Iris pigment epithelial cell (primary cell): ENCODE measurements at regions not wholly inside any gene's neighbourhood (a gene's known extent, or its start where the extent isn't known, plus 50 kb on each side); places are given as distances from the start of the nearest gene placed in this dataset.
A peak's percentile ranks its signal among the peaks of the same experiment; 100 is the strongest.

Experiments used
- DNase-seq: peaks from one replicate; pipeline ENCODE4 v3.0.0-alpha.2; 2011; ENCODE audit warnings: low read depth

DNA sequence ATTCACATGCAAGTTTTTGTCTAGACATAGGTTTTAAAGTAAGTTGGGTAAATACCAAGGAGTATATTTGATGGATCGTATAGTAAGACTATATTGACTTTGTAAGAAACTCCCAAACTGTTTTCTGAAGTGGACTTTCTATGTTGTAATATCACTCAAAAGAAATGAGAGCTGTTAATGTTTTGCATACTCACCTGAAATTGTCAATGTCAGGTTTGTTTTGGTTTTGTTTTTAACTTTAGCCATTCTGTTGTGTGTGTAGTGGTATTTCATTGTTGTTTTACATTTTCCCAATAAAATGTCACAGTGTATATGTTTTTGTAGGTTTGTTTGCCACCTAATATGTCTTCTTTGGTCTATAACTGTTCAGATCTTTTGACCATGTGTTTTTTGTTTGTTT, 375.7 kb upstream of the CDH9 start:
- no peak for DNase-seq

- DNase-seq, result no peak
Measured at GRCh38 chr5:27412384-27412783, 374.0 kb upstream of the CDH9 start.

GRCh38 chr5:27406020-27406419, 367.6 kb upstream of the CDH9 start:
- DNase-seq, result no peak

GRCh38 chr5:27403243-27403882, 365.0 kb upstream of the CDH9 start:
- DNase-seq, result peak; percentile 15

GRCh38 chr5:27402828-27403227, 364.4 kb upstream of the CDH9 start:
- DNase-seq, result no peak

- no peak for DNase-seq
Measured at GRCh38 chr5:27396998-27397397, 358.6 kb upstream of the CDH9 start.

- DNase-seq, result no peak
Measured at GRCh38 chr5:27392716-27393115, 354.3 kb upstream of the CDH9 start.

- no peak for DNase-seq
Measured at GRCh38 chr5:27389696-27390095, 351.3 kb upstream of the CDH9 start.

GRCh38 chr5:27388755-27389154, 350.4 kb upstream of the CDH9 start:
- DNase-seq, result no peak

- DNase-seq, result no peak
Measured at GRCh38 chr5:27387535-27388073, 349.2 kb upstream of the CDH9 start.

- no peak for DNase-seq
Measured at GRCh38 chr5:27381686-27382085, 343.3 kb upstream of the CDH9 start.

DNA sequence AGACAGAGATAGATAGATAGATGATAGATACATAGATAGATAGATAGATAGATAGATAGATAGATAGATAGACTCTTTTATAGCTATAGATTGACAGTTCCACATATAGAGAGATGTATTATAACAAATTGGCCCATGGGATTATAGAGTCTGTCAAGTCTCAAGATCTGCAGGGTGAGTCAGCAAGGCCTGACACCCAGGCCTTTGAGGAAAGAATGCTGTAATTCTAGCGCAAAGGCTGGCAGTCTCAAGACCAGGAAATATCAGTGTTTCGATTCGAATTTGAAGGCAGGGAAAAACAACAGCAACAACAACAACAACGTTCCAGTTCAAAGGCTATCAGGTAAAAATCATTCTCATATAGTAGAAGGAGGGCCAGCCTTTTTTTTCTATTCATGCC, 339.2 kb upstream of the CDH9 start:
- peak; percentile 7 for DNase-seq

DNA sequence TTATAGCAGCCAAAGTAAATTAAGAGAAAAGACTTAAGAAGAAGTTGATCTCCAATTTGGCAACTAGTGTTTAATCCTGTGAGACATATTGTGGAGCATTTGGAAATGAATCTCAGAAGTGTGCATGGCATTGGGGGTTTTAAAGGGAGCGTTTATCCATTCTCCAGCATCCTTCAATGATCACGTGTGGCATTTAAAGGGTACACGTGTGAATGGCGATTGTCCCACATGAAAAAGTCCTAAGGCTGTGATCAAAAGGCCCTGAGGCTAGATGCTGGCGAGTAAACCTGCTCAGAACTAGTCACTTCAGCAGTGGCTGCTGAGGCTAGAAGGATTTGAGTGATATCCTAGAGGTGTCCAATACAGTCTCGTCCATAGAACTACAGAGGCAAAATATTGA, 315.6 kb upstream of the CDH9 start:
- no peak for DNase-seq

- no peak for DNase-seq
Measured at GRCh38 chr5:27353540-27353939, 315.2 kb upstream of the CDH9 start.

GRCh38 chr5:27341342-27341741, 303.0 kb upstream of the CDH9 start:
- no peak for DNase-seq

- no peak for DNase-seq
Measured at GRCh38 chr5:27336817-27337216, 298.4 kb upstream of the CDH9 start.

DNA sequence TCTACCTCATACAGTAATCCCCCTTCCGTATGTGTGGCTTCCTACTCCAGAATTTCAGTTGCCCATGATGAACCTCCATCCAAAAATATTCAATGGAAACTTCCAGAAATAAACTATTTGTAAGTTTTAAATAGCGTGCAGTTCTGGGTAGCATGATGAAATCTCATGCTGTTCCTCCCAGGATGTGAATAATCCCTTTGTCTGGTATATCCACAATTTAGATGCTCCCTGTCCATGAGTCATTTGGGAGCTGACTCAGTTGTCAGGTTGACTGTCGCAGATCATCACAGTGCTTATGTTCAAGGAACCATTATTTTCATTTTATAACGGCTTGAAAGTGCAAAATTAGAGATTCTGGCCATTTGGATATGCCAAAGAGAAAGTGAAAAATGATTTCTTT, 290.1 kb upstream of the CDH9 start:
- DNase-seq, result peak; percentile 78

GRCh38 chr5:27325513-27325912, 287.1 kb upstream of the CDH9 start:
- DNase-seq, result peak; percentile 14

DNA sequence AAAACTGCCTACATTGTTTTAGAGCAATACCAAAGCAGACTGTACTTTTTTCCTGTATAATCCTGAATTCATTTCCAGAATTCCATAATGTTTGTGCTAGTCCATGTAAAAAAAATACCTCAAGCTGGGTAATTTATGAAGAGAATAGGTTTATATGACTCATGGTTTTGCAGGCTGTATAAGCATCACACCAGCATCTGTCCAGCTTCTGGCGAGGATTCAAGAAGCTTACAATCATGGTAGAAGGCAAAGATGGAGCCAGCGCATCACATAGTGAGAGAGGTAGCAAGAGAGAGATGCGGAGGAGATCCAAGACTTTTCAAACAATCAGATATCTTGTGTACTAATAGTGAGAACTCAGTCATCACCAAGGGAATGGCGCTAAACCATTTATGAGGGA, 280.3 kb upstream of the CDH9 start:
- DNase-seq, result peak; percentile 11

DNA sequence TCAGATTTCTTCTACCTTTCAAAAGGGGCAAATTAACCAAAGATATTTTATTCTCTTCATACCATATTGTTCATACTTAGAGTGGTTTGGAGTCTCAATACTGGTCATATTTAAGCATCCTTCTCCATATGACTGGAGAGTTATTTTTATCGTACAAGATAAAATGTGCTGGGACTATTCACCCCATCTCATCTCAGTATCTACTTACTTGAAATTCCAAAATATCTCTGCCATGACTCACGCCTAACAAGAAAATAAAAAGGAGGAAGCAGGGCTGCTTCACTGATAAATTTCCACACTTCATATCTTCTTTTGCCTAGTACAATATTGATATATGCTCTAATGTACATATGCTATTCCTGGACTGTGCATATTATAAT, 277.9 kb upstream of the CDH9 start:
- peak; percentile 81 for DNase-seq

GRCh38 chr5:27315363-27316270, 277.2 kb upstream of the CDH9 start:
- DNase-seq, result peak; percentile 85

DNA sequence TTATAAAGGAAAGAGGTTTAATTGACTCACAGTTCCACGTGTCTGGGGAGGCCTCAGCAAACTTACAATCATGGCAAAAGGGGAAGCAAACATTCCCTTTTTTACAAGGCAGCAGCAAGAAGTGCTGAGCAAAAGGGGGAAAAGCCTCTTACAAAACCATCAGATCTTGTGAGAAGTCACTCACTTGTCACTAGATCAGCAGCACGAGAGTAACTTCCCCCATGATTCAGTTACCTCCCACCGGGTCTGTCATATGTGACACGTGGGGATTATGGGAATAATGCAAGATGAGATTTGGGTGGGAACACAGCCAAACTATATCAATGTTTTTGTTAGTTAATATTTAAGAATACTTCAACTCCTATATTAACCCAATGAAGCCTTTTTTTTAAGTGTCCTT, 275.2 kb upstream of the CDH9 start:
- no peak for DNase-seq

DNA sequence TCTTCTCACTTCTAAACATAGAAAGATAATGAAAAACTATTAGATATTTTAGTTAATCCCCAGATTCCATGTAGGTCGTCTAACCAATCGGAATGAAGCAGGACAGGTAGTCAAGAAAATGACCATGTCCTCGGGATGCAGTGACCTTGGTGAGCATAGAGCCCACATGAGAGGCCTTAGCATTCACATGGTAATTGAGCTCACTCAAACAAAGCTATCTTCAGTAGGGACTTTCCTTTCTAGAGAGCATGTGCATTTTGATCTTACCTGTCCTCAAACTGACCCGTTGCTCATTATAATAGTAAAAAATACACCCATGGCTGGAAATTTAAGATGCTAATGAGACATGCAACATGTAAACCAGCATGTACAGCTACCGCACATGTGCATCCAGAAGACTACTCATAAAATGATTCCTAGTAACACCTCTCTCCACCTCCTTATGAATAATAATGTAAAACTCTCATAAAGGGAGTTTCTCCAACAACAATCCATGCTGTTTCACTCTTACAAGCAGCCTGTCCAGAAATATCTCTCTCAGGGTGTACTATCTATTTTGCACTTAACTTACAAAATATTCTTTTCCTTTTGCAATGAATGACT, 274.0 kb upstream of the CDH9 start:
- DNase-seq, result no peak
